GM10266 (cell line): ENCODE measurements at regions not wholly inside any gene's neighbourhood (a gene's known extent, or its start where the extent isn't known, plus 50 kb on each side); places are given as distances from the start of the nearest gene placed in this dataset.
A peak's percentile ranks its signal among the peaks of the same experiment; 100 is the strongest.
"Not testable (repeated sequence)": the region's sequence is repeated elsewhere in the genome, so short reads cannot be mapped to it uniquely, and the experiment has no call there.

Experiments
- DNase-seq: peaks from one replicate; pipeline ENCODE4 v3.0.0; 2012; ENCODE audit errors: extremely low spot score
- TF ChIP-seq, protein P1 (sequence below): IDR thresholded peaks from 2 replicates; pipeline ENCODE4 v1.5.1; 2012; ENCODE audit warnings: mild to moderate bottlenecking, low read depth; ENCODE audit not compliant: control insufficient read depth, insufficient read depth; ENCODE audit errors: missing control alignments

DNA sequence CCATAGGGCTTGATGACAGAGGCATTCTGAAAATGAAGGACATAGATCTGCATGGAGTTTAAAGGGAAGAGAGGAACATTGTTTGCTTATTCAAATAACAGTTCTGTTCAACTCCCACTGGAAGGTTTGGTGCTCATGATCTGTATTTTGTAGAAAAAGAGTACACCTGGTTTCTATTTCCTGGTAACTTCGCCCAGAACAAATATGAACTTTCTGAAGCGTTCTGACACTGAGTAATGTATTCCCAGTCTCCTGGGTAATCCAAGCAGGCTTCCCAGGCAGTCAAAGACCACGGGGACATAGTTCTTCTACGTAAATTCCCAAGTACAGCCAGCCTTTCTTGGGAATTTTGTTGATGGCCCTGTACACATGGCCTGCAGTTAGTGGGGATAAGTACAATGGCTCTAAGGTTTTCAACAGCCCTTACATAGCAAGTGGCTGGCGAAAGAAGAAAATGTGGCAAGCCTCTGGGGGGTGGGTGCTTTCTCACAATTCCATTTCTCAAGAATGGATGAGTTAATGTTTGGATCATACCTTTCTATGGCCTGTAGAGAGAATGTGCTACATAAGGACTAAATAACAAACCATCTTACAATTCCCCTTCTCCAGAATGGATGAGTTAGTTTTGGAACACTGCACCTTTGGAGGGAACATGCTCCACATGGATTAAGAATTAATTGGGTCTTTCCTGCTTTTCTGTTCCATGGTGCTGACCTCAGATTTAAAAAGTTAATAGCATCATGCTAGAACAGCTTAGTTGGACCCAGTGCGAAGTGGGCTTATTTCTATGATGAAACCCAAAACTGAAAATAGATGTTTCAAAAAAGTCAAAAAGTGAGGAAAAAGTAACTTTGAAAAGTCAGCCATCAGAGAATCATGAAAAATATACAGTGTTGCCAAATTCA lies 52.7 kb downstream of the COL6A6 start:
- TF ChIP-seq, protein P1, sequence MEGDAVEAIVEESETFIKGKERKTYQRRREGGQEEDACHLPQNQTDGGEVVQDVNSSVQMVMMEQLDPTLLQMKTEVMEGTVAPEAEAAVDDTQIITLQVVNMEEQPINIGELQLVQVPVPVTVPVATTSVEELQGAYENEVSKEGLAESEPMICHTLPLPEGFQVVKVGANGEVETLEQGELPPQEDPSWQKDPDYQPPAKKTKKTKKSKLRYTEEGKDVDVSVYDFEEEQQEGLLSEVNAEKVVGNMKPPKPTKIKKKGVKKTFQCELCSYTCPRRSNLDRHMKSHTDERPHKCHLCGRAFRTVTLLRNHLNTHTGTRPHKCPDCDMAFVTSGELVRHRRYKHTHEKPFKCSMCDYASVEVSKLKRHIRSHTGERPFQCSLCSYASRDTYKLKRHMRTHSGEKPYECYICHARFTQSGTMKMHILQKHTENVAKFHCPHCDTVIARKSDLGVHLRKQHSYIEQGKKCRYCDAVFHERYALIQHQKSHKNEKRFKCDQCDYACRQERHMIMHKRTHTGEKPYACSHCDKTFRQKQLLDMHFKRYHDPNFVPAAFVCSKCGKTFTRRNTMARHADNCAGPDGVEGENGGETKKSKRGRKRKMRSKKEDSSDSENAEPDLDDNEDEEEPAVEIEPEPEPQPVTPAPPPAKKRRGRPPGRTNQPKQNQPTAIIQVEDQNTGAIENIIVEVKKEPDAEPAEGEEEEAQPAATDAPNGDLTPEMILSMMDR = no peak
- DNase-seq = no peak

- TF ChIP-seq, protein P1 = no peak
These were observed 55.8 kb downstream of the COL6A6 start for GRCh38 chr3:130572769-130573168.

DNA sequence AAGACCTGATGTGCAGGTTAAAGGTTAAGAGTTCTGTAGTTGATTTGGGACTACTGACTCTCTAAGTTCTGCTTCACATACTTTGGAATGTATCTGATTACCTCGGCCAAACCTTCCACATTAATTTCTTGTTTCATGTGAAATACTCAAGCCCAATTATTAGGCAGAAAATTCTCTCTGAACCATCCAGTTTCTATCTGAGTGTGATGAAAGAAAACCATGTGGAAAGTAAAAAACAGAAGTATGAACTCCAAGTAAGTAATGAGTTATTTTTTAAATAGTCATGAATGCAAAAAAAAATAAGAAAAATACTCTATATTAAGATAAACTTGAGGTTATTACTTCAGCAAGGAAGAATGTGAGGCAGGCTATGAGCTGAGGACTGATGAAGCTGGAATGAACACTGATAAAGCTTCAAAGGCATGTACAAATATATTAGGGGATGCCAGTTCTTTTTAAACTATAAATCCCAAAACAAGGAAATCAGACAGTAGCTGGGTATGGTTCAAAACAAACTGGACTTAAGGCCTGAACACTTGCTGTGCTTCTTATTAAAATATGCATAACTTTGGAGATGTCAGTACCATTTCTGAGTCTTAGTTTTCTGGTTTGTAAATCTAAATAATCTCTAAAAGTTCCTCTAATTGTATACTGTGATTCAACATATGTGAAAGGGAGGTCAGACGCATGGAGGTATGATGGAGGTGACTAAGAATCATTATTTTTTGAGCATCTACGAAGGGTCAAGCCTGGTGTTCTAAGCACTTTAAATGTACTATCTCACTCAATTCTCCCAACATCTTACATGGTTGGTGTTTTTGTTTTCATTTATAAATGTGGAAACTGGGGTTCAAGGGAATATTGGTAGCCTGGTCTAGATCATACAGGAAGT lies 59.6 kb downstream of the COL6A6 start:
- no peak for DNase-seq
- TF ChIP-seq, protein P1 = no peak

More at GRCh38 chr3:130572769-130573168, 55.8 kb downstream of the COL6A6 start:
- no peak for DNase-seq

- TF ChIP-seq, protein P1 = no peak
- peak; percentile 15 for DNase-seq
These were observed 65.6 kb downstream of the COL6A6 start for GRCh38 chr3:130582457-130583153.

DNA sequence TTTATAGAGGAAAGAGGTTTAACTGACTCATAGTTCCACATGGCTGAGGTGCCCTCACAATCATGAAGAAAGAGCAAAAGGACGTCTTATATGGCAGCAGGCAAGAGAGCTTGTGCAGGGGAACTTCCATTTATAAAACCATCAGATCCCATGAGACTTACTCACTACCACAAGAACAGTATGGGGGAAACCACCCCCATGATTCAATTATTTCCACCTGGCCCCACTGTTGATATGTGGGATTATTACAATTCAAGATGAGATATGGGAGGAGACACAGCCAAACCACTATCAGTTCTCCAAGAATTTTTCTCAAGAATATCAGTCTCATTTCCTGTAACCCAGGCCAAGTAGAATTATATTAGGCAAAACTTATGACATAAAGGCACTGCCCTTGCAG lies 77.8 kb downstream of the COL6A6 start:
- not testable (repeated sequence) for DNase-seq

GRCh38 chr3:130596484-130596883 lies 79.5 kb downstream of the COL6A6 start:
- DNase-seq = no peak
- TF ChIP-seq, protein P1 = no peak

- TF ChIP-seq, protein P1 = no peak
- DNase-seq = no peak
These were observed 84.5 kb downstream of the COL6A6 start for GRCh38 chr3:130601442-130601971.
